Type B pancreatic cell (in vitro differentiated cells): ENCODE measurements at regions not wholly inside any gene's neighbourhood (a gene's known extent, or its start where the extent isn't known, plus 50 kb on each side); places are given as distances from the start of the nearest gene placed in this dataset.
A peak's percentile ranks its signal among the peaks of the same experiment; 100 is the strongest.

Source experiments
- DNase-seq: peaks from one replicate; pipeline ENCODE4 v3.0.0; 2021; ENCODE audit warnings: mixed read lengths; ENCODE audit not compliant: unreplicated experiment; ENCODE audit errors: extremely low spot score
- H3K27ac Mint-ChIP-seq: 2 replicates; pipeline ENCODE4 v1.8.0; 2021; ENCODE audit warnings: mild to moderate bottlenecking, mixed read lengths
- H3K27me3 Mint-ChIP-seq: 2 replicates; pipeline ENCODE4 v1.8.0; 2021; ENCODE audit warnings: mixed read lengths
- H3K36me3 Mint-ChIP-seq: 2 replicates; pipeline ENCODE4 v1.8.0; 2021; ENCODE audit warnings: mixed read lengths
- H3K4me1 Mint-ChIP-seq: one replicate; pipeline ENCODE4 v1.8.0; 2021; ENCODE audit warnings: mixed read lengths; ENCODE audit not compliant: unreplicated experiment
- H3K4me3 Mint-ChIP-seq: 2 replicates; pipeline ENCODE4 v1.8.0; 2021; ENCODE audit warnings: mild to moderate bottlenecking, mixed read lengths
- H3K9me3 Mint-ChIP-seq: 2 replicates; pipeline ENCODE4 v1.8.0; 2021; ENCODE audit warnings: mixed read lengths
- CTCF ChIP-seq: fragments of 200-600 bp; sonication (generic); conservative IDR thresholded peaks from 2 replicates; pipeline ENCODE4 v1.5.0; 2021; ENCODE audit warnings: antibody characterized with exemption, mild to moderate bottlenecking

GRCh38 chr13:60260440-60260839 lies 96.7 kb upstream of the DIAPH3 start:
- no peaks in the 10 kb centered on the region for H3K36me3 Mint-ChIP-seq
- H3K27ac Mint-ChIP-seq: no peak overlapping the region
- peaks cover 7% of the 10 kb centered on the region for H3K9me3 Mint-ChIP-seq
- H3K4me3 Mint-ChIP-seq: no peak overlapping the region
- peaks cover 5% of the 10 kb centered on the region for H3K4me1 Mint-ChIP-seq
- peak; percentile 48 for TF ChIP-seq CTCF
- no peaks in the 10 kb centered on the region for H3K27me3 Mint-ChIP-seq
- no peak for DNase-seq

GRCh38 chr13:60261432-60262351 lies 98.0 kb upstream of the DIAPH3 start:
- no peak for DNase-seq
- no peaks in the 10 kb centered on the region for H3K27me3 Mint-ChIP-seq
- H3K9me3 Mint-ChIP-seq: peaks cover 7% of the 10 kb centered on the region
- H3K27ac Mint-ChIP-seq: no peak overlapping the region
- H3K4me3 Mint-ChIP-seq: no peak overlapping the region
- H3K4me1 Mint-ChIP-seq: peaks cover 5% of the 10 kb centered on the region
- no peak for TF ChIP-seq CTCF
- no peaks in the 10 kb centered on the region for H3K36me3 Mint-ChIP-seq

GRCh38 chr13:60265566-60265965 lies 101.8 kb upstream of the DIAPH3 start:
- Mint-ChIP-seq H3K4me3 (no peak overlapping the region), H3K4me1 (peaks cover 5% of the 10 kb centered on the region), H3K36me3 (no peaks in the 10 kb centered on the region), H3K27me3 (no peaks in the 10 kb centered on the region), H3K9me3 (no peaks in the 10 kb centered on the region), H3K27ac (no peak overlapping the region)
- DNase-seq: no peak
- no peak for TF ChIP-seq CTCF

- DNase-seq: no peak
- Mint-ChIP-seq H3K36me3 (no peaks in the 10 kb centered on the region), H3K27ac (no peak overlapping the region), H3K9me3 (no peaks in the 10 kb centered on the region), H3K27me3 (no peaks in the 10 kb centered on the region), H3K4me3 (no peak overlapping the region), H3K4me1 (no peaks in the 10 kb centered on the region)
- no peak for TF ChIP-seq CTCF
These were observed 103.9 kb upstream of the DIAPH3 start for GRCh38 chr13:60267498-60268202.

GRCh38 chr13:60268203-60268555 lies 104.5 kb upstream of the DIAPH3 start:
- no peak for TF ChIP-seq CTCF
- Mint-ChIP-seq H3K27me3 (no peaks in the 10 kb centered on the region), H3K4me1 (no peaks in the 10 kb centered on the region), H3K27ac (no peak overlapping the region), H3K4me3 (no peak overlapping the region), H3K36me3 (no peaks in the 10 kb centered on the region), H3K9me3 (no peaks in the 10 kb centered on the region)
- DNase-seq: no peak
